ENCODE measurements at regions not wholly inside any gene's neighbourhood (a gene's known extent, or its start where the extent isn't known, plus 50 kb on each side); places are given as distances from the start of the nearest gene placed in this dataset.

GRCh38 chr5:160500786-160501779 is 79.4 kb downstream of the PTTG1 start:
- no peak for DNase-seq
- no peaks in the 10 kb centered on the region for H3K36me3 ChIP-seq (replicated peaks; ENCODE audit: control insufficient read depth, insufficient read depth, low read length)
- H3K4me3 ChIP-seq (ENCODE audit: insufficient read depth, low read depth, low read length): no peak overlapping the region
- H3K27me3 ChIP-seq (ENCODE audit: control insufficient read depth, insufficient read depth, low read length): no peaks in the 10 kb centered on the region

- DNase-seq: no peak
- Histone ChIP-seq H3K27me3 (ENCODE audit: control insufficient read depth, insufficient read depth, low read length) (no peaks in the 10 kb centered on the region), H3K4me3 (ENCODE audit: insufficient read depth, low read depth, low read length) (no peak overlapping the region), H3K36me3 (replicated peaks; ENCODE audit: control insufficient read depth, insufficient read depth, low read length) (no peaks in the 10 kb centered on the region)
These were observed 83.3 kb downstream of the PTTG1 start for GRCh38 chr5:160504906-160505305.

- DNase-seq: peak; percentile 23
- Histone ChIP-seq H3K4me3 (ENCODE audit: insufficient read depth, low read depth, low read length) (no peak overlapping the region), H3K27me3 (ENCODE audit: control insufficient read depth, insufficient read depth, low read length) (no peaks in the 10 kb centered on the region), H3K36me3 (replicated peaks; ENCODE audit: control insufficient read depth, insufficient read depth, low read length) (no peaks in the 10 kb centered on the region)
These were observed 84.7 kb downstream of the PTTG1 start for GRCh38 chr5:160506006-160507004.

GRCh38 chr5:160507221-160507721 is 85.6 kb downstream of the PTTG1 start:
- H3K27me3 ChIP-seq (ENCODE audit: control insufficient read depth, insufficient read depth, low read length): no peaks in the 10 kb centered on the region
- no peaks in the 10 kb centered on the region for H3K36me3 ChIP-seq (replicated peaks; ENCODE audit: control insufficient read depth, insufficient read depth, low read length)
- DNase-seq: no peak

GRCh38 chr5:160508780-160509361 is 87.2 kb downstream of the PTTG1 start:
- H3K27me3 ChIP-seq (ENCODE audit: control insufficient read depth, insufficient read depth, low read length): no peaks in the 10 kb centered on the region
- no peaks in the 10 kb centered on the region for H3K36me3 ChIP-seq (replicated peaks; ENCODE audit: control insufficient read depth, insufficient read depth, low read length)
- no peak overlapping the region for H3K4me3 ChIP-seq (ENCODE audit: insufficient read depth, low read depth, low read length)
- peak; percentile 65 for DNase-seq

More at GRCh38 chr5:160507221-160507721, 85.6 kb downstream of the PTTG1 start:
- no peak overlapping the region for H3K4me3 ChIP-seq (ENCODE audit: insufficient read depth, low read depth, low read length)

- H3K36me3 ChIP-seq (replicated peaks; ENCODE audit: control insufficient read depth, insufficient read depth, low read length): no peaks in the 10 kb centered on the region
- DNase-seq: no peak
- H3K4me3 ChIP-seq (ENCODE audit: insufficient read depth, low read depth, low read length): no peak overlapping the region
- no peaks in the 10 kb centered on the region for H3K27me3 ChIP-seq (ENCODE audit: control insufficient read depth, insufficient read depth, low read length)
These were observed 89.8 kb downstream of the PTTG1 start for GRCh38 chr5:160511280-160511929.
